ENCODE measurements at regions not wholly inside any gene's neighbourhood (a gene's known extent, or its start where the extent isn't known, plus 50 kb on each side); places are given as distances from the start of the nearest gene placed in this dataset.
A peak's percentile ranks its signal among the peaks of the same experiment; 100 is the strongest.
"Not testable (repeated sequence)": the region's sequence is repeated elsewhere in the genome, so short reads cannot be mapped to it uniquely, and the experiment has no call there.

DNA sequence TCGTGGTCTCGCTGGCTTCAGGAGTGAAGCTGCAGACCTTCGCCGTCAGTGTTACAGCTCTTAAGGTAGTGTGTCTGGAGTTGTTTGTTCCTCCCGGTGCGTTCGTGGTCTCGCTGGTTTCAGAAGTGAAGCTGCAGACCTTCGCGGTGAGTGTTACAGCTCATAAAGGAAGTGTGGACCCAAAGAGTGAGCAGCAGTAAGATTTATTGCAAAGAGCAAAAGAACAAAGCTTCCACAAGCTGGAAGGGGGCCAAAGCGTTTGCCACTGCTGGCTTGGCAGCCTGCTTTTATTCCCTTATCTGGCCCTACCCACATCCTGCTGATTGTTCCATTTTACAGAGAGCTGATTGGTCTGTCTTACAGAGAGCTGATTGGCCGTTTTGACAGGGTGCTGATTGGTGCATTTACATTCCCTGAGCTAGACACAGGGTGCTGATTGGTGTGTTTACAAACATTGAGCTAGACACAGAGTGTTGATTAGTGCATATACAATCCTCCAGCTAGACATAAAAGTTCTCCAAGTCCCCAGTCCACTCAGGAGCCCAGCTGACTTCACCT, 1256.0 kb downstream of the STIM2 start:
- H3K36me3 ChIP-seq (ENCODE audit: low read depth); H3K9me2 ChIP-seq (ENCODE audit: insufficient read depth); H3K27ac ChIP-seq; H3K27me3 ChIP-seq (ENCODE audit: insufficient read depth, low read depth); CTCF ChIA-PET; BruUV-seq (replicated peaks); H3K9me3 ChIP-seq (ENCODE audit: insufficient read depth, low read depth); H3K4me2 ChIP-seq; H3K4me1 ChIP-seq (replicated peaks; ENCODE audit: insufficient read depth); intact Hi-C loops (cut with micrococcal nuclease; ENCODE audit: unreplicated experiment); H3K4me3 ChIP-seq; H4K20me1 ChIP-seq (ENCODE audit: insufficient read depth); DNase-seq; H3F3A ChIP-seq (ENCODE audit: insufficient read depth, low read depth); H2AFZ ChIP-seq; H3K79me2 ChIP-seq (ENCODE audit: low read depth): not testable (repeated sequence)
- POLR2A ChIA-PET (ENCODE audit: unreplicated experiment), result interaction anchor here (0.6 kb wide), 1 partner anchor 116 kb away, joined by 3 read pairs; no protein-coding TSS in a partner anchor

DNA sequence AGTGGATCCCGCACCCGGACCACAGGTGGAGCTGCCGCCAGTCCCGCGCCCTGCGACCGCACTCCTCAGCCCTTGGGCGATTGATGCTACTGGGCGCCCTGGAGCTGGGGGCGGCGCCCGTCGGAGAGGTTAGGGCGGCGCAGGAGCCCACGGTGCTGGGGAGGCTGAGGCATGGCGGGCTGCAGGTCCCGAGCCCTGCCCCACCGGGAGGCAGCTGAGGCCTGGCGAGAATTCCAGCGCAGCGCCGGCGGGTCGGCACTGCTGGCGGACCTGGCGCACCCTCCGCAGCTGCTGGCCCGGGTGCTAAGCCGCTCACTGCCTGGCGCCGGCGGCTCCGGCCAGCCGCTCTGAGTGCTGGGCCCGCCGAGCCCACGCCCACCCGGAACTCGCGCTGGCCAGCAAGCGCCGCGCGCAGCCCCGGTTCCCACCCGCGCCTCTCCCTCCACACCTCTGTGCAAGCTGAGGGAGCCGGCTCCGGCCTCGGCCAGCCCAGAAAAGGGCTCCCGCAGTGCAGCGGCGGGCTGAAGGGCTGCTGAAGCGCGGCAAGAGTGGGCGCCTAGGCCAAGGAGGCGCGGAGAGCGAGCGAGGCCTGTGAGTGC, 1256.5 kb downstream of the STIM2 start:
- Histone ChIP-seq H4K20me1 (ENCODE audit: insufficient read depth) (no peaks in the 10 kb centered on the region), H3K4me1 (replicated peaks; ENCODE audit: insufficient read depth) (no peaks in the 10 kb centered on the region), H3K9me2 (ENCODE audit: insufficient read depth) (no peaks in the 10 kb centered on the region), H3K9me3 (ENCODE audit: insufficient read depth, low read depth) (no peaks in the 10 kb centered on the region), H3K27me3 (ENCODE audit: insufficient read depth, low read depth) (no peaks in the 10 kb centered on the region), H3K4me2 (no peak overlapping the region), H2AFZ (no peak overlapping the region), H3K27ac (no peak overlapping the region), H3K79me2 (ENCODE audit: low read depth) (no peaks in the 10 kb centered on the region), H3K4me3 (no peak overlapping the region), H3F3A (ENCODE audit: insufficient read depth, low read depth) (no peaks in the 10 kb centered on the region), H3K36me3 (ENCODE audit: low read depth) (no peaks in the 10 kb centered on the region)
- intact Hi-C loops (cut with micrococcal nuclease; ENCODE audit: unreplicated experiment), result no loop called here
- no peak for DNase-seq
- no TSS peak for BruUV-seq (replicated peaks)
- TF ChIP-seq EZH2 (IDR thresholded peaks at IDR 0.05; ENCODE audit: low read depth), result no peak
- TF ChIP-seq, protein P1, sequence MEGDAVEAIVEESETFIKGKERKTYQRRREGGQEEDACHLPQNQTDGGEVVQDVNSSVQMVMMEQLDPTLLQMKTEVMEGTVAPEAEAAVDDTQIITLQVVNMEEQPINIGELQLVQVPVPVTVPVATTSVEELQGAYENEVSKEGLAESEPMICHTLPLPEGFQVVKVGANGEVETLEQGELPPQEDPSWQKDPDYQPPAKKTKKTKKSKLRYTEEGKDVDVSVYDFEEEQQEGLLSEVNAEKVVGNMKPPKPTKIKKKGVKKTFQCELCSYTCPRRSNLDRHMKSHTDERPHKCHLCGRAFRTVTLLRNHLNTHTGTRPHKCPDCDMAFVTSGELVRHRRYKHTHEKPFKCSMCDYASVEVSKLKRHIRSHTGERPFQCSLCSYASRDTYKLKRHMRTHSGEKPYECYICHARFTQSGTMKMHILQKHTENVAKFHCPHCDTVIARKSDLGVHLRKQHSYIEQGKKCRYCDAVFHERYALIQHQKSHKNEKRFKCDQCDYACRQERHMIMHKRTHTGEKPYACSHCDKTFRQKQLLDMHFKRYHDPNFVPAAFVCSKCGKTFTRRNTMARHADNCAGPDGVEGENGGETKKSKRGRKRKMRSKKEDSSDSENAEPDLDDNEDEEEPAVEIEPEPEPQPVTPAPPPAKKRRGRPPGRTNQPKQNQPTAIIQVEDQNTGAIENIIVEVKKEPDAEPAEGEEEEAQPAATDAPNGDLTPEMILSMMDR (conservative IDR thresholded peaks at IDR 0.05), result no peak
- CTCF ChIA-PET, result no interaction called here
- POLR2A ChIA-PET (ENCODE audit: unreplicated experiment), result interaction anchor here (0.6 kb wide), 1 partner anchor 117 kb away, joined by 3 read pairs; no protein-coding TSS in a partner anchor

DNA sequence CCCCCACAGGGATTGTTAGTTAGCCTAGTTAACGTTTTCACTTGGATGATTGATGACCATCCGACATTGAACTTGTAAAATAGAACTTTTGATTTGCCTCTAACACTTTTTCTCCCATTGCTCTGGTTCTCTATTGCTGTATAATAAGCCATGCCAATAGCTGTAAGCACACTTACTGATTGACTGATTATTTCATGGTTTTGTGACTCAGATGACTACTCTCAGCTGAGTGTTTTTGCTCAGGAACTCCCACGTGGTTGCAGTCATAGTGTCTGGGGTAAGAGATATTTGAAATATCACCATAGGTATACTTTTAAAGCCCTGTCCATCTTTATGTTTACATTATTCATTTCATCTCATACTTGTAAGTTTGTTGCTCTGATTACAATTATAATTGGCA, 1285.5 kb downstream of the STIM2 start:
- TF ChIP-seq, protein P1 (conservative IDR thresholded peaks at IDR 0.05), result no peak
- TF ChIP-seq EZH2 (IDR thresholded peaks at IDR 0.05; ENCODE audit: low read depth), result no peak
- H2AFZ ChIP-seq, result 0 out of 2 replicates have a peak overlapping the region, but pooled peaks have one; percentile 44
- intact Hi-C loops (cut with micrococcal nuclease; ENCODE audit: unreplicated experiment), result no loop called here
- H3K9me3 ChIP-seq (ENCODE audit: insufficient read depth, low read depth), result no peaks in the 10 kb centered on the region
- H4K20me1 ChIP-seq (ENCODE audit: insufficient read depth), result no peaks in the 10 kb centered on the region
- no peaks in the 10 kb centered on the region for H3K36me3 ChIP-seq (ENCODE audit: low read depth)
- ChIA-PET POLR2A (ENCODE audit: unreplicated experiment) (no interaction called here), CTCF (no interaction called here)
- no peaks in the 10 kb centered on the region for H3K4me1 ChIP-seq (replicated peaks; ENCODE audit: insufficient read depth)
- no peak overlapping the region for H3K27ac ChIP-seq
- H3F3A ChIP-seq (ENCODE audit: insufficient read depth, low read depth), result no peaks in the 10 kb centered on the region
- no TSS peak for BruUV-seq (replicated peaks)
- H3K27me3 ChIP-seq (ENCODE audit: insufficient read depth, low read depth), result no peaks in the 10 kb centered on the region
- no peaks in the 10 kb centered on the region for H3K79me2 ChIP-seq (ENCODE audit: low read depth)
- H3K9me2 ChIP-seq (ENCODE audit: insufficient read depth), result no peaks in the 10 kb centered on the region
- no peak overlapping the region for H3K4me2 ChIP-seq
- no peak overlapping the region for H3K4me3 ChIP-seq
- no peak for DNase-seq

DNA sequence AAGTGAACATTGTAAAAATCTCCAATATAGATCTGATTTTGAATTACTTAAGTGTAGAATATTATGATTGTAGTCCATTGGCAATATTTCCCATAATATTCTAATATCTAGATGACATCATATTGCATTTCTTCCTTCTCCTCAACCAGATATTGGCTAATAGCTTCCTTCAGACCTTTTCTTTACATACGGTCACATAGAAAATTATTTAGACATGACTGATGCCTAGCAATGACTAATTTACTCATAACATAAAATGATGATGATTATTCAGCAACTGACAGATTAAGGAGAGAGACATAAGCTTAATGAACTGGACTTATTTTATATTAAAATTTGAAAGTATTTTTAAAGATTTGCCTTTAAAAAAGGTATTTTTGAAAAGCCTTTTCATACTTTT, 1287.6 kb downstream of the STIM2 start:
- H3K36me3 ChIP-seq (ENCODE audit: low read depth), result no peaks in the 10 kb centered on the region
- H3K79me2 ChIP-seq (ENCODE audit: low read depth), result no peaks in the 10 kb centered on the region
- BruUV-seq (replicated peaks), result no TSS peak
- H3K4me3 ChIP-seq, result no peak overlapping the region
- no peak for DNase-seq
- no peak overlapping the region for H3K27ac ChIP-seq
- H3K9me2 ChIP-seq (ENCODE audit: insufficient read depth), result no peaks in the 10 kb centered on the region; the same call in 1 of the 2 replicates
- H3K9me3 ChIP-seq (ENCODE audit: insufficient read depth, low read depth), result no peaks in the 10 kb centered on the region
- ChIA-PET CTCF (no interaction called here), POLR2A (ENCODE audit: unreplicated experiment) (no interaction called here)
- no peak overlapping the region for H3K4me2 ChIP-seq
- intact Hi-C loops (cut with micrococcal nuclease; ENCODE audit: unreplicated experiment), result no loop called here
- H2AFZ ChIP-seq, result no peak overlapping the region
- no peaks in the 10 kb centered on the region for H3K4me1 ChIP-seq (replicated peaks; ENCODE audit: insufficient read depth)
- H3K27me3 ChIP-seq (ENCODE audit: insufficient read depth, low read depth), result no peaks in the 10 kb centered on the region
- TF ChIP-seq, protein P1 (conservative IDR thresholded peaks at IDR 0.05), result no peak
- no peak for TF ChIP-seq EZH2 (IDR thresholded peaks at IDR 0.05; ENCODE audit: low read depth)
- H4K20me1 ChIP-seq (ENCODE audit: insufficient read depth), result no peaks in the 10 kb centered on the region
- no peaks in the 10 kb centered on the region for H3F3A ChIP-seq (ENCODE audit: insufficient read depth, low read depth)
